ENCODE measurements at regions not wholly inside any gene's neighbourhood (a gene's known extent, or its start where the extent isn't known, plus 50 kb on each side); places are given as distances from the start of the nearest gene placed in this dataset.

DNA sequence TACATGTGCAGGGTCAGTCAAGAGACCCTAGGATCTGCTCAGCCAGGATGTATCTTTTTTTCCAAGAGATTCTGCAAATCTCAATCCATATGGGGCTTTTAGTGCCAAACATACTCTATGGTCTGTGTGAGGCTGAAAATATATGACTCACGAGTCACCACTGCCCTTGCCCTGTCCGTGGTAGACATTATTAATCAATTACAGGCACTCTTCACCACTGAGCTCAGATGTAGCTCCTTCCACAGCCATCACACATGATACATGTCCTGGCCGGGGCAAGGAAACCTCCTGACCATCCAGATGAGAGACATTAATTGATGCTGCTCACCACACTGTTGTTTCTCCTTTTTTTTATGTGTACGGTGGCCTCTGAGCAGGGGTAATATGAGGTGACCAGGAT lies 90.2 kb upstream of the RET start:
- DNase-seq (ENCODE audit: insufficient read length) (no peak), FAIRE-seq (no peak)
- TF ChIP-seq POLR2AphosphoS5 (IDR thresholded peaks at IDR 0.05; ENCODE audit: low read depth, low read length) (no peak), POLR2A (IDR thresholded peaks at IDR 0.05; ENCODE audit: low read depth, low read length) (no peak), TAF1 (IDR thresholded peaks at IDR 0.05; ENCODE audit: borderline replicate concordance, low read depth, low read length) (no peak)

DNA sequence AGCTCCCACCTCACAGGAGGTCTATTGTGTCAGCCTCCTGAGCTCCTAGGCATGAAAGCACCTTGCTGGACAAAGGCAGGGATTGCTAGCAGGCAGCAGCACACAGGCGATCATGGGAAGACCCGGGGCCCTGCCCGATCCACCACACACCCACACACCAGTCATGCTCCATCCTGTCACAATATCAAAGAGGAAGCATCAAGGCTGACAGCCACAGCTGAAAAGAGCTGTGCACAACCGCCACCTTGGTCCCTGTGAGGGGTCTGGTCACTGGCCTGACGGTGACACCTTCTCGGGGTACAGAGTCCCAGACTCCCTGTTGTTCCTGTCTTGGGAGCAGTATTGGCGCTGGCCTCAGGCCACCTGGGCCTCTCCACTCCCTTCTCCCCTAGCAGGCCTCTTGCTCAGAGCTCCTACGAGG lies 89.7 kb upstream of the RET start:
- TF ChIP-seq POLR2AphosphoS5 (IDR thresholded peaks at IDR 0.05; ENCODE audit: low read depth, low read length) (no peak), POLR2A (IDR thresholded peaks at IDR 0.05; ENCODE audit: low read depth, low read length) (no peak), TAF1 (IDR thresholded peaks at IDR 0.05; ENCODE audit: borderline replicate concordance, low read depth, low read length) (no peak)
- DNase-seq (ENCODE audit: insufficient read length) (peak; percentile 25), FAIRE-seq (no peak)

DNA sequence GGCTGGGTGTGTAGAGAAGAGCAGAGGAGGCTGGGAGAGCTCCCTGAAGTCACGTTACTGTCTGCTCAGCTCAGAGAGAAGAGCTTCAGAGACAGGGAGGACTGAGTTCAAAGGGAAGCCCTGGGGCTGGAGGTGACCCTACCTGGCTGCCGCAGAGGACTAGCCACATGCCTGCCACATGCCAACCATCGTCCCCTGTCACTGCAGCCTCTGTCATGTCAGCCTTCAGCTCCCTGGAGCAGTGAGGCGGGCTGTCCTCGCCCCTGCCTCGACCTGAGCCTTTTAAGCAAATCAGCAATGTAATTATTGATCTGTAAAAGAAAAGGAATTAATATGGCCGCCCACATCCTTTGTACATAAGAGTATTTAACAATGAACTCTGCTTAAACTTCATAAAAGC lies 89.3 kb upstream of the RET start:
- TF ChIP-seq TAF1 (IDR thresholded peaks at IDR 0.05; ENCODE audit: borderline replicate concordance, low read depth, low read length), result no peak
- no peak for TF ChIP-seq POLR2A (IDR thresholded peaks at IDR 0.05; ENCODE audit: low read depth, low read length)
- no peak for TF ChIP-seq POLR2AphosphoS5 (IDR thresholded peaks at IDR 0.05; ENCODE audit: low read depth, low read length)
- FAIRE-seq (no peak), DNase-seq (ENCODE audit: insufficient read length) (no peak)

DNA sequence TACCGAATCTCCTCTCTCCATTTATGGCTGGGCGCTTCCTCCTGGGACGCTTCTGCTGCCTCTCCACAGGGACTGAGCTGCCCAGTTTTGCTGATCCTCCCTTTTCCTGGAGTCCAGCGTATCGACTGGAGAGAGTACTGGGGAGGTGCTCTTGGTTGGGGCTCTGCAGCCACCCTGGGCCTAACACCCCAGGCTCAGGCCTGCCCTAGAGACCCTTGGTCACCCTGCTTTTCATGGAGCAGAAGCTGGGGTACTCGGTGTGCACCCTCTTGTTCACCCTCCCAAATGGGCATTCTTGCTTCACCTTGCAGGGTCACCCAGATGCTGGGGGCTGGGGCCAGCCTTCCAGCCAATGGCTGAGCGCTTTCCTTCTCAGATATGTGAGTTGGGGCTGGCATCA lies 88.8 kb upstream of the RET start:
- FAIRE-seq, result no peak
- TF ChIP-seq POLR2A (IDR thresholded peaks at IDR 0.05; ENCODE audit: low read depth, low read length), result no peak
- no peak for TF ChIP-seq POLR2AphosphoS5 (IDR thresholded peaks at IDR 0.05; ENCODE audit: low read depth, low read length)
- TF ChIP-seq TAF1 (IDR thresholded peaks at IDR 0.05; ENCODE audit: borderline replicate concordance, low read depth, low read length), result no peak
- no peak for DNase-seq (ENCODE audit: insufficient read length)

DNA sequence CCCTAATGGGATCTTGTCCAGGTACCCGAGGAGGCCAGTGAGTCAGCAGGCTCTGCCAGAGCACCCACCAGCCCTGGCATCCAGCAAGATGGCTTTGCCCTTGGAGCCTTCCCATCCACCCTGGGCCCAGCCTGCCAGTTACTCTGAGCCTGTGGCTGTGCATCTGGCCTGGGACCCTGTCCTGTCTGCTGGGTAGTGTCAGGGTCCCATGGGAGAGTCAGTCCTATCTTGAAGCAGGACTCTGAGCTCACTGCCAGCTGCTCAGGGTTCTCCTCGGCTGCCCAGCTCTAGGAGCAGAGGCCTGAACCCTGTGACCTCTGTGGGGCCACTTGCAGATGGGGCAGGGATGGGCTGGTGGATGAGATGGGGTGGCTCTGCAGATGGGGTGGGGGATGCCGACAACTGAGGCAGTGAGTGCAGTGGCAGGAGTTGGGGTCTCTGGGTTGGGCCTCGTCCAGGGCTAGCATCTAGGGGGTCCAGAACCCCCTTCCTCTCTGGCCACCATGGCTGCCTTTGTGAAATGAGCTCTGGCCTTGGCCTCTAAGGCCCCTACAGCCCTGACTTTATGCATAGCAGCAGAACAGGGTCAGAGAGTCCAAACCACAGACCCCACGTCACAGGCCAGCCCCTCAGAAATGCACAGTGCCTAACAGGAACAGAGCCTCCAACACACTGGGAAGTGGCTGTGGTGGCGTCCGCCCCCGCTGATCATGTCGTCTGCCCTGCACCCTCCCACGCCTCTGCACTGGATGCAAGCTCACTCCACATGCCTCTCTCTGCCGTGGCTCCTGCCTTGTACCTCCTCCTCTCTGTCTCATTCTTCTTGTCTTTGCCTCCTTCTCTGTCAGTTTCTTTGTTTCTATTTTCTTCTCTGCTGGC lies 88.1 kb upstream of the RET start:
- TF ChIP-seq POLR2AphosphoS5 (IDR thresholded peaks at IDR 0.05; ENCODE audit: low read depth, low read length) (no peak), TAF1 (IDR thresholded peaks at IDR 0.05; ENCODE audit: borderline replicate concordance, low read depth, low read length) (no peak), POLR2A (IDR thresholded peaks at IDR 0.05; ENCODE audit: low read depth, low read length) (no peak)
- FAIRE-seq (no peak), DNase-seq (ENCODE audit: insufficient read length) (no peak)

DNA sequence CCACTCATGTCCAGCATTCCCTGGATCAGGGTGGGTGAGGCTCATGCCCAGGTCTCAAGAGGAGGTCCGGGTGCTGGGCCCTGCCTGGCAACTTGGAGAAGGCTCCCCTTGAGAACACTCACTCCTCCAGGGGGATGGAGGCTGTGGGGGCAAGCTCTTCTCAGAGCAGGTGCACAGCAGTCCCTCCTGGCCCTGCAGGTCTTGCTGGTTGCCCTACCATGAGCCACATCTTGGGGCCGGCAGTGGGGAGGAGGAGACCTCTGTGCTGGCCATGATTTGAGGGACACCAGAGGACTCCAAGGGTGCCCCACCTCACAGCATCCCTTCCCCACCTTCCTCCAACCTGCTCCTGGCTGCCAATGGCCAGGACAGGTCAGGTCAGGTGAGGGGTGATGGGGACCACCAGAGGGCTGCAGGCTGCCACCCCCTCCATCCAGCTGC lies 87.4 kb upstream of the RET start:
- TF ChIP-seq TAF1 (IDR thresholded peaks at IDR 0.05; ENCODE audit: borderline replicate concordance, low read depth, low read length) (no peak), POLR2A (IDR thresholded peaks at IDR 0.05; ENCODE audit: low read depth, low read length) (no peak), POLR2AphosphoS5 (IDR thresholded peaks at IDR 0.05; ENCODE audit: low read depth, low read length) (no peak)
- FAIRE-seq (no peak), DNase-seq (ENCODE audit: insufficient read length) (peak; percentile 13)

DNA sequence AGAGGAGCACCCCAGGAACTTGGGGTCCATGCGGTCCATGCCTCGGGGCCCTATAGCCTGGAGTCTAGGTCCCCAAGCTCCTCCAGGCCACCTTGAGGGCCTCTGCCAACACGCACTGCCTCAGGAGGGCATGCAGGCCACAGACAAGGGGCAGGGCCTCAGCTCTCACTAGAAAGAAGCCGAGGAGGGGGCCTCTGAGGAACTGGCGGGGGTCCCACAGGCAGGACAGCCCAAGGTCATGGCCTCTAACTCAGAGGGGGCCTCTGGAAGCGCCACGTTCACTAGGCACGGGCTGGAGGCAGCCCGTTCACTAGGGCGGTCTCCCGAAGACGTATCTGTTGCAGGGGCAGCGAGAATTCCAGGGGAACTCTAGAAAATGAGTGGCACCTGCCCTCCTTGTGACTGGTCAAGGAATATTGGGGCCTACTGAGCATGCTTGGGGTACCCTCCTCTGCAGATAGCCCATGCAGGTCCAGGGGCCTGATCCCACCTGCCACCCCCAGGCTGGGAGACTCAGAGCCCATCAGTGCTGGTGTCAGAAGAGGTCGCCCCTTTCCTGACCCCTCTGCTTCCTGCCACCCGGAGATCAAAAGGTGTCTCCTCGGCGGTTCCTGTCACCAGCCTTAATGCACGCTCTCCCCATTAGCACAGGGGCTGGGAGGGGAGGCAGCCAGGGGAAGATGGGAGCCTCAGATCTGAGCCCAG lies 86.7 kb upstream of the RET start:
- TF ChIP-seq POLR2A (IDR thresholded peaks at IDR 0.05; ENCODE audit: low read depth, low read length), result no peak
- TF ChIP-seq TAF1 (IDR thresholded peaks at IDR 0.05; ENCODE audit: borderline replicate concordance, low read depth, low read length), result no peak
- no peak for TF ChIP-seq POLR2AphosphoS5 (IDR thresholded peaks at IDR 0.05; ENCODE audit: low read depth, low read length)
- FAIRE-seq (no peak), DNase-seq (ENCODE audit: insufficient read length) (no peak)

- TF ChIP-seq POLR2A (IDR thresholded peaks at IDR 0.05; ENCODE audit: low read depth, low read length) (no peak), POLR2AphosphoS5 (IDR thresholded peaks at IDR 0.05; ENCODE audit: low read depth, low read length) (no peak), TAF1 (IDR thresholded peaks at IDR 0.05; ENCODE audit: borderline replicate concordance, low read depth, low read length) (no peak)
- DNase-seq (ENCODE audit: insufficient read length) (peak; percentile 9), FAIRE-seq (no peak)
Observed at GRCh38 chr10:42990721-42991441, 86.0 kb upstream of the RET start.

DNA sequence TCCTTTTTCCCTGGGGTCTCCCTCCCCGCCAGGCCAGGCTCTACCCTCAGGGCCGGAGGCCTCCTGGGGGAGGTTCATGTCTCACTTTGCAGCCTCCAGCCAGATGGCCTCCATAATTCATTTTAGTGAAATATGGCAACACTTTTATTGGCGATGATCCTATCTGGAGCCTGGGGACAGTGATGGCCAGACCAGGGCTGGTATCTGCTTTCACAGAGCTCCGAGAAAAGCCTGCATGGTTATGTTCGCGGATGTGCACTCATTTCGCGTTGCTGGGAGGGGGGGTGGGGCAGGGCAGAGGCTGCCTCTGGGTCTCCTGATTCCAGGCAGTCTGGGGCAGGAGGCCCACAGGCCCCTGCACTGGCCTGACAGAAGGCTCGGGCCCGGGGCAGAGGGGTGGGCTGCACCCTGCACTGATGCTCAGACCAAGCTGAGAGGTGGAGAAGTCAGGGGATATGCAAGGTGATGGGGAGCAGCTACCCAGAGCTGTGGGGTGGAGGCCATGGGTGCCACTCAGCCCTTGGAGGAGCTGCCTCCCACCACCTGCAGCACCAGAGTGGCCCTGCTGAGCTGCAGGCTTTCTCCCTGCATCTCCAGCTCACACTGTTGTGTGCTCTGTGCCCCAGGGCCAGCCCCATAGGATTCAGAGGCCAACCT lies 85.3 kb upstream of the RET start:
- DNase-seq (ENCODE audit: insufficient read length), result peak; percentile 5
- no peak for FAIRE-seq
- no peak for TF ChIP-seq POLR2A (IDR thresholded peaks at IDR 0.05; ENCODE audit: low read depth, low read length)
- no peak for TF ChIP-seq TAF1 (IDR thresholded peaks at IDR 0.05; ENCODE audit: borderline replicate concordance, low read depth, low read length)
- TF ChIP-seq POLR2AphosphoS5 (IDR thresholded peaks at IDR 0.05; ENCODE audit: low read depth, low read length), result no peak

DNA sequence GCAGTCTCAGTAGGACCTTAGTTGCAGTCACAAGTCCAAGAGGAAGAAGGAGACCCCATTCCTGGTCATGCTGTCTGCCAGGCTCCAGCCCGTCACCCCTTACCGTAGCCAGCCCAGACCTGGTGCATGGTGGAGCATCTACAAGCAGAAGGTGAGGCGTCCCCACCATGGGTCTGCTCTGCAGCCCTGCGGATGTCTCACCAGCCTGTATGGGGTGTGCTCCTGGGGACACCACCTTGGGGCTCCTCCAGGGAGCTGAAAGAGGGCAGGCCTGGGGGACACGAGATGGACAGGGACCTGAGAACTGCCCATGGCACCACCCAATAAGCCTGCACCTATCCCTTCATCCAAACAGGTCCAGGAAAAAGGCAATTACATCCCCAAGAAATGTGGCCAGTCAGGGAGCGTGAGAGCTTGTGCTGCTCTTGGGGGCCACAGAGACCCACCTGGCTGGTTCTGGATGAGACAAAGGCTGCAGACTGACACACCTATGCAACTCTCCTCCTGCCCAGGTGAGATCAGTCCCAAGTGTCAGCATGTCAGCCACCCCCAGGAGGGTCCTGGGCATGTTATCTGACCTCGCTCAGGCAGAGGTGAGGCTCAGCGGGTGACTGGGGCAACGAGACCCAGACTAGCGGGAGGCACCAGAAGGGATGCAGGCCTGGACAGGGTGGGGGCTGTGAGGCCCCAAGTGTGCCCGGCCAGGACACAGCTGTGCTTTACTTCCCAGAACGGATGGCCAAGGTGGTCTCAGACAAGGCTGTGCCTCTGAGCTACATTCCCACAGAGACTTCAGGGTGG lies 84.5 kb upstream of the RET start:
- no peak for TF ChIP-seq POLR2A (IDR thresholded peaks at IDR 0.05; ENCODE audit: low read depth, low read length)
- TF ChIP-seq TAF1 (IDR thresholded peaks at IDR 0.05; ENCODE audit: borderline replicate concordance, low read depth, low read length), result no peak
- no peak for TF ChIP-seq POLR2AphosphoS5 (IDR thresholded peaks at IDR 0.05; ENCODE audit: low read depth, low read length)
- no peak for FAIRE-seq

More for the DNA sequence above, 84.5 kb upstream of the RET start:
- no peak for DNase-seq (ENCODE audit: insufficient read length)

All from GM12892 (cell line).